HepG2 (cell line): ENCODE measurements at regions not wholly inside any gene's neighbourhood (a gene's known extent, or its start where the extent isn't known, plus 50 kb on each side); places are given as distances from the start of the nearest gene placed in this dataset.
A peak's percentile ranks its signal among the peaks of the same experiment; 100 is the strongest.
"Not testable (repeated sequence)": the region's sequence is repeated elsewhere in the genome, so short reads cannot be mapped to it uniquely, and the experiment has no call there.

Experiments
- ATAC-seq: fragments of 200-7000 bp; cut with Tn5 transposase; 3 replicates; pipeline ENCODE4 v1.9.1; 2020; ENCODE audit warnings: mild to moderate bottlenecking, moderate library complexity
- BruUV-seq: library from RNA; stranded (reverse); fragments of 400-500 nt; replicated peaks from 2 replicates; lab custom pipeline; 2021; lab: Mats Ljungman, UMichigan
- CTCF ChIA-PET: fragments of 300-600 bp; formaldehyde crosslinking; extraction: SDS; loops from one replicate; lab custom pipeline; 2021; ENCODE audit warnings: low total read pairs, inconsistent platforms, low intra/inter-chr PET ratio; lab: Yijun Ruan, JAX
- POLR2A ChIA-PET: fragments of 350-600 bp; sonication (Branson Sonifier 250); formaldehyde crosslinking; loops from one replicate; lab custom pipeline; 2020; ENCODE audit warnings: antibody characterized with exemption, inconsistent platforms; lab: Yijun Ruan, JAX
- DNase-seq: peaks from one replicate; pipeline ENCODE4 v3.0.0-alpha.2; 2015; ENCODE audit warnings: low spot score
- FAIRE-seq: peaks from 3 replicates; lab custom pipeline; 2011; peaks lifted over from hg19 to GRCh38; lab: Jason Lieb, UNC
- H2AFZ ChIP-seq: one replicate; pipeline ENCODE4 v1.6.1; 2011; ENCODE audit warnings: low read length, inconsistent platforms
- H3K27ac ChIP-seq: fragments of 300-600 bp; 3 replicates; pipeline ENCODE4 v1.8.0; 2011; ENCODE audit warnings: mixed run types, mild to moderate bottlenecking, mixed read lengths, low read length, inconsistent platforms; ENCODE audit not compliant: insufficient read depth; ENCODE audit errors: extremely low read length
- H3K27me3 ChIP-seq, 2 experiments: fragments of 200-600 bp in 1 of 2; 2 replicates in 1 of 2; 3 replicates in 1 of 2; pipeline versions ENCODE4 v1.6.0 to v1.8.0; 2011; ENCODE audit warnings: low read length in 2 of 2, mild to moderate bottlenecking in 2 of 2, moderate library complexity in 2 of 2, inconsistent platforms in 1 of 2; ENCODE audit not compliant: insufficient read depth in 2 of 2, control insufficient read depth in 1 of 2
- H3K36me3 ChIP-seq, 2 experiments: fragments of 200-600 bp in 1 of 2; replicated peaks in 1 of 2; 2 replicates in 1 of 2; 3 replicates in 1 of 2; pipeline versions ENCODE4 v1.5.1 to v1.8.0; 2011; ENCODE audit warnings: low read length in 2 of 2, inconsistent platforms in 1 of 2; ENCODE audit not compliant: insufficient read depth in 2 of 2, control insufficient read depth in 1 of 2
- H3K4me1 ChIP-seq: 2 replicates; pipeline ENCODE4 v1.5.1; 2012; ENCODE audit warnings: low read length, inconsistent platforms; ENCODE audit not compliant: insufficient read depth
- H3K4me2 ChIP-seq: 2 replicates; pipeline ENCODE4 v1.6.0; 2011; ENCODE audit warnings: low read depth, low read length, inconsistent platforms
- H3K4me3 ChIP-seq, 3 experiments: fragments of 200-600 bp in 1 of 3; sonication (generic), shearing (Covaris generic) in 1 of 3; replicated peaks in 1 of 3; 2 replicates each; pipeline ENCODE4 v1.5.1; 2011 to 2016; ENCODE audit warnings: low read length in 3 of 3, inconsistent platforms in 2 of 3, low read depth in 2 of 3, mild to moderate bottlenecking in 2 of 3, control low read depth in 1 of 3, mixed read lengths in 1 of 3; ENCODE audit not compliant: insufficient read depth in 1 of 3
- H3K79me2 ChIP-seq: one replicate; pipeline ENCODE4 v1.6.1; 2011; ENCODE audit warnings: low read length, inconsistent platforms; ENCODE audit not compliant: insufficient read depth
- H3K9ac ChIP-seq: 2 replicates; pipeline ENCODE4 v1.6.0; 2011; ENCODE audit warnings: mild to moderate bottlenecking, low read depth, low read length, inconsistent platforms; ENCODE audit not compliant: insufficient read depth
- H3K9me3 ChIP-seq: 2 replicates; pipeline ENCODE4 v1.5.1; 2012; ENCODE audit warnings: mild to moderate bottlenecking, low read length
- H4K20me1 ChIP-seq: 2 replicates; pipeline ENCODE4 v1.6.0; 2011; ENCODE audit warnings: inconsistent platforms, mild to moderate bottlenecking, low read length, moderate library complexity; ENCODE audit not compliant: insufficient read depth
- ZNF652 ChIP-seq: IDR thresholded peaks from 2 replicates; pipeline ENCODE4 v1.6.1; 2016; ENCODE audit warnings: low read depth, borderline replicate concordance
- WGBS: methylation state at CpG from one replicate; pipeline ENCODE4 v1.1.6; 2017; ENCODE audit warnings: low lambda C conversion rate; 5-methylcytosine and 5-hydroxymethylcytosine counted together
- in situ Hi-C: cut with HindIII; loops from 2 replicates; pipeline ENCODE4 v1.10.0; 2017; ENCODE audit warnings: low pct_unique_long_range_greater_than_20kb; ENCODE audit not compliant: extremely low pct_ligation_motif_present
- intact Hi-C: fragments of 100-400 bp; cut with micrococcal nuclease; formaldehyde crosslinking; loops from one replicate; pipeline ENCODE4 v1.10.0; 2022; ENCODE audit not compliant: unreplicated experiment

- 0% methylated on average over 4 of the region's 4 CpGs for WGBS
- intact Hi-C loops, H3K27ac ChIP-seq, FAIRE-seq, DNase-seq, H3K4me1 ChIP-seq, POLR2A ChIA-PET, in situ Hi-C loops, H3K4me2 ChIP-seq, H3K79me2 ChIP-seq, CTCF ChIA-PET, H2AFZ ChIP-seq, H3K36me3 ChIP-seq, H3K9ac ChIP-seq, H3K27me3 ChIP-seq, BruUV-seq: not testable (repeated sequence)
- peaks cover 82% of the 10 kb centered on the region for H3K9me3 ChIP-seq
- ATAC-seq = peak; percentile 75
- peak; percentile 80 for TF ChIP-seq ZNF652 (CRISPR knock-in tag)
- TF ChIP-seq, all 625 proteins: peak for 1; not testable (repeated sequence) for 624
- not testable (repeated sequence) for H4K20me1 ChIP-seq, H3K4me3 ChIP-seq
These were observed 1518.1 kb downstream of the KHDRBS2 start for GRCh38 chr6:60767791-60768499.

DNA sequence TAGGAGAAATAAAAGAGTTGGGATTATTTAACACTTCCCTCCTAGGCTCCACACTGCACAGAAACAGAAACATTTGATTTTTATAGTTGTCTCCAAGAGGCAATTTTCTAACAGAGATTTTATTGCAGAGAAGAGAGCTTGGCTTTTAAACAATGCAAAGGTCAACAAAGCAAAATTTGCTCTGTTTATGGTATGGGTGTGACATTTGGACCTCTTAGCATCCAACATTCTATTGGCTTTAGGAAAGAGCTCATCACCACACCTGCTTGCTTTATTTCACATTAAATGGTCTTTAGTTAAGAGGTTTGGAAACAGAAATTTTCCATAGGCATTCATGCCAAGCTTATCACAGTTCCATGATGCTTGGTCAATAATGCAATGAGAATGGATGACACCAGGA, 1520.7 kb downstream of the KHDRBS2 start:
- peaks cover 81% of the 10 kb centered on the region for H3K9me3 ChIP-seq
- FAIRE-seq, intact Hi-C loops, H3K27me3 ChIP-seq, POLR2A ChIA-PET, BruUV-seq, H3K9ac ChIP-seq, H2AFZ ChIP-seq, H3K4me1 ChIP-seq, H3K4me2 ChIP-seq, H4K20me1 ChIP-seq, H3K4me3 ChIP-seq, H3K36me3 ChIP-seq, H3K79me2 ChIP-seq, H3K27ac ChIP-seq, DNase-seq, CTCF ChIA-PET, ATAC-seq, in situ Hi-C loops: not testable (repeated sequence)

DNA sequence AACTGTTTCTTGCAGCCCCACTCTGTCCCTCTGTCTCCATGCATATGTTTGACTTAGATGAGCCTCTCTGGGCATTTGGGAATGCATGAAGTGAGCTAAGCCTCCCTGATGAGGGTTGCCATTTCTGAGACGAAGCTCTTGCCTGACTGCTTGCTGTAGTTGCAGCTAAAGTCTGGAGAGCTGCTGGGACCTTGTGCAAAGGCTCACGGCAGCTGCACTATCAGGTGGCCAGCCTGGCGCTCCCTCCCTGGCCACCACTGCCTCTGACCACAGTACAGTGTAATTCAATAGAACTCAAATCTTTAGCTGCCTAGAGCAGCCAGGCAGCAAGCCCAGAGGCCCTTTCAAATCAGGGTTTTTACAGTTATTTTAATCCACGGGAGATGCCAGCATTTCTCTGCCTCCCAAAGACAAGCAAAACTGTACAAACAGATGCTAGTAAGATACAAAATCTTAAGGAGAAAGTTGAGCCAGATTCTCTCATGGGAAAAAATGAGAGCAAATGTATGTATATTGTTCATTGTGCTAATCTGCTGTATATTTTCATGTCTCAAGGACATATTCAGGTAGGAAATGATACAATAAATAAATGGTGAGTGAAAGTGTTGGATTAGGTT, 1522.5 kb downstream of the KHDRBS2 start:
- H3K4me2 ChIP-seq, ATAC-seq, H3K27ac ChIP-seq, H2AFZ ChIP-seq, POLR2A ChIA-PET, H3K36me3 ChIP-seq, H3K79me2 ChIP-seq, H3K27me3 ChIP-seq, intact Hi-C loops, H3K4me1 ChIP-seq, CTCF ChIA-PET, BruUV-seq, in situ Hi-C loops, H3K4me3 ChIP-seq, FAIRE-seq, H4K20me1 ChIP-seq, DNase-seq, H3K9ac ChIP-seq: not testable (repeated sequence)
- 35% methylated on average over 1 of the region's 4 CpGs for WGBS
- H3K9me3 ChIP-seq = peaks cover 84% of the 10 kb centered on the region

DNA sequence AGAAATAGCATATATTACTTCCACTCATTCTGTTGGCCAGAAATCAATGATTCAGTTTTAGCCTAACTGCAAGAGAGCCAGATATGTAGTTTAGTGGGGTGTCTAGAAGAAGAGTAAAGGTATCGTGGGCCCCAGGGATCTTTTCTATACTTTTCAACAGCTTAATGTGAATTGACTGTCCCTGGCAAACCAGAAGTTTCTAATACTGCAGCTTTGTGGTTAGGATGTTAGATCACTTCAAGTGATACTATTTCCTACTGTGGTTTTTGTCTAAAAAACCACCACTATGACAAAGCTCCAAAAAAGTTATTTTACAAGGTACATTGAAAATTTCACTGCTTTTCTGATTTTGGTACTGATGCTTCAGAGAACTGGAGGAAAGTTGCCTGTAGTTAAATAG, 1525.1 kb downstream of the KHDRBS2 start:
- not testable (repeated sequence) for BruUV-seq, DNase-seq

More for the DNA sequence above, 1525.1 kb downstream of the KHDRBS2 start:
- H2AFZ ChIP-seq, H3K4me2 ChIP-seq, H3K27me3 ChIP-seq, H3K27ac ChIP-seq, intact Hi-C loops, in situ Hi-C loops, ATAC-seq, FAIRE-seq, H3K9ac ChIP-seq, CTCF ChIA-PET, H3K4me3 ChIP-seq, POLR2A ChIA-PET, H4K20me1 ChIP-seq, H3K79me2 ChIP-seq, H3K4me1 ChIP-seq, H3K36me3 ChIP-seq: not testable (repeated sequence)
- peaks cover 86% of the 10 kb centered on the region for H3K9me3 ChIP-seq
- 4% methylated on average over 1 of the region's 1 CpG for WGBS
